Common myeloid progenitor, CD34-positive (primary cell): ENCODE measurements at regions not wholly inside any gene's neighbourhood (a gene's known extent, or its start where the extent isn't known, plus 50 kb on each side); places are given as distances from the start of the nearest gene placed in this dataset.

Source experiments
- CTCF ChIA-PET: fragments of 350-600 bp; sonication (Branson Sonifier 250); formaldehyde crosslinking; loops from one replicate; lab custom pipeline; 2021; ENCODE audit warnings: antibody characterized with exemption; lab: Charles Lee
- POLR2A ChIA-PET: fragments of 350-600 bp; sonication (Branson Sonifier 250); formaldehyde crosslinking; loops from one replicate; lab custom pipeline; 2021; ENCODE audit warnings: antibody characterized with exemption; lab: Charles Lee
- DNase-seq, 3 donors: peaks; one replicate each; pipeline versions ENCODE4 v3.0.0 to v3.0.0-alpha.2; 2013
- H3K27ac ChIP-seq, 2 experiments: 1 replicate in 1 of 2; 2 replicates in 1 of 2; pipeline ENCODE4 v1.7.0; 2013; ENCODE audit warnings: inconsistent platforms in 2 of 2, low read length in 2 of 2, mild to moderate bottlenecking in 2 of 2, low read depth in 1 of 2, moderate library complexity in 1 of 2; ENCODE audit not compliant: severe bottlenecking in 2 of 2, insufficient read depth in 1 of 2, poor library complexity in 1 of 2
- H3K27me3 ChIP-seq, 5 experiments: replicated peaks in 2 of 5; 1 replicate in 3 of 5; 2 replicates in 2 of 5; pipeline versions ENCODE4 v1.6.1 to v1.7.0; 2013; ENCODE audit warnings: low read length in 4 of 5, mild to moderate bottlenecking in 2 of 5, moderate library complexity in 2 of 5, inconsistent platforms in 1 of 5; ENCODE audit not compliant: insufficient read depth in 5 of 5, control insufficient read depth in 4 of 5
- H3K36me3 ChIP-seq, 4 experiments: 1 replicate in 2 of 4; 2 replicates in 2 of 4; pipeline versions ENCODE4 v1.6.1 to v1.7.0; 2013; ENCODE audit warnings: low read length in 3 of 4, control low read depth in 1 of 4, mild to moderate bottlenecking in 1 of 4; ENCODE audit not compliant: control insufficient read depth in 4 of 4, insufficient read depth in 4 of 4
- H3K4me1 ChIP-seq, 4 experiments: 1 replicate in 3 of 4; 2 replicates in 1 of 4; pipeline versions ENCODE4 v1.6.1 to v1.7.1; 2013; ENCODE audit warnings: low read length in 3 of 4, mild to moderate bottlenecking in 3 of 4, control low read depth in 1 of 4, inconsistent platforms in 1 of 4, moderate library complexity in 1 of 4; ENCODE audit not compliant: control insufficient read depth in 4 of 4, insufficient read depth in 4 of 4; ENCODE audit errors: control extremely low read depth in 1 of 4
- H3K4me3 ChIP-seq, 7 experiments: 1 replicate in 4 of 7; 2 replicates in 3 of 7; pipeline versions ENCODE4 v1.5.1 to v1.7.0; 2013; ENCODE audit warnings: mild to moderate bottlenecking in 7 of 7, low read length in 6 of 7, moderate library complexity in 6 of 7, inconsistent platforms in 2 of 7, low read depth in 2 of 7, control low read depth in 1 of 7; ENCODE audit not compliant: insufficient read depth in 4 of 7, control insufficient read depth in 1 of 7; ENCODE audit errors: extremely low read depth in 1 of 7
- H3K9me3 ChIP-seq, 5 experiments: 1 replicate in 4 of 5; 2 replicates in 1 of 5; pipeline versions ENCODE4 v1.6.1 to v1.7.1; 2013; ENCODE audit warnings: low read length in 4 of 5, mild to moderate bottlenecking in 2 of 5, inconsistent platforms in 1 of 5, low read depth in 1 of 5, moderate library complexity in 1 of 5; ENCODE audit not compliant: control insufficient read depth in 4 of 5, insufficient read depth in 2 of 5; ENCODE audit errors: control extremely low read depth in 1 of 5
- WGBS: methylation state at CpG from one replicate; pipeline ENCODE4 v1.1.5; 2013; ENCODE audit not compliant: insufficient coverage; 5-methylcytosine and 5-hydroxymethylcytosine counted together

- peaks cover 0 to 2% (median 0%) of the 10 kb centered on the region in 4 experiments for H3K4me1 ChIP-seq
- no peak overlapping the region for H3K27ac ChIP-seq
- H3K9me3 ChIP-seq = peaks cover 0 to 9% (median 2%) of the 10 kb centered on the region in 5 experiments
- peak; percentile 23 to 55 (median 45) for DNase-seq
- WGBS = 5% methylated on average over 13 of the region's 14 CpGs
- peaks cover 0 to 4% (median 0%) of the 10 kb centered on the region in 5 experiments for H3K27me3 ChIP-seq
- CTCF ChIA-PET = no interaction called here
- POLR2A ChIA-PET = no interaction called here
- H3K36me3 ChIP-seq = no peaks in the 10 kb centered on the region
- H3K4me3 ChIP-seq = no peak overlapping the region
Observed at GRCh38 chr9:16191691-16192402, 639.0 kb downstream of the CCDC171 start.

- WGBS = no CpG with 5 or more reads among the region's 6 CpGs
- no peaks in the 10 kb centered on the region for H3K36me3 ChIP-seq
- no peak overlapping the region for H3K27ac ChIP-seq
- DNase-seq = no peak
- POLR2A ChIA-PET = no interaction called here
- H3K4me1 ChIP-seq = peaks cover 0 to 2% (median 0%) of the 10 kb centered on the region in 4 experiments
- H3K4me3 ChIP-seq = no peak overlapping the region
- CTCF ChIA-PET = interaction anchor here (0.6 to 1.3 kb wide), 2 partner anchors 10 to 20 kb away, joined by 3 read pairs; no protein-coding TSS in a partner anchor
- H3K9me3 ChIP-seq = peaks cover 0 to 9% (median 2%) of the 10 kb centered on the region in 5 experiments
- H3K27me3 ChIP-seq = peaks cover 0 to 5% (median 0%) of the 10 kb centered on the region in 5 experiments
Observed at GRCh38 chr9:16192403-16193017, 639.7 kb downstream of the CCDC171 start.

- H3K4me3 ChIP-seq = no peak overlapping the region
- POLR2A ChIA-PET = no interaction called here
- peaks cover 0 to 9% (median 2%) of the 10 kb centered on the region in 5 experiments for H3K9me3 ChIP-seq
- DNase-seq = no peak
- peaks cover 0 to 2% (median 0%) of the 10 kb centered on the region in 4 experiments for H3K4me1 ChIP-seq
- CTCF ChIA-PET = interaction anchor here (0.6 to 1.3 kb wide), 2 partner anchors 9 to 20 kb away, joined by 3 read pairs; no protein-coding TSS in a partner anchor
- no CpG with 5 or more reads among the region's 3 CpGs for WGBS
- H3K27ac ChIP-seq = no peak overlapping the region
- no peaks in the 10 kb centered on the region for H3K36me3 ChIP-seq
- peaks cover 0 to 5% (median 0%) of the 10 kb centered on the region in 5 experiments for H3K27me3 ChIP-seq
Observed at GRCh38 chr9:16193066-16193465, 640.2 kb downstream of the CCDC171 start.

DNA sequence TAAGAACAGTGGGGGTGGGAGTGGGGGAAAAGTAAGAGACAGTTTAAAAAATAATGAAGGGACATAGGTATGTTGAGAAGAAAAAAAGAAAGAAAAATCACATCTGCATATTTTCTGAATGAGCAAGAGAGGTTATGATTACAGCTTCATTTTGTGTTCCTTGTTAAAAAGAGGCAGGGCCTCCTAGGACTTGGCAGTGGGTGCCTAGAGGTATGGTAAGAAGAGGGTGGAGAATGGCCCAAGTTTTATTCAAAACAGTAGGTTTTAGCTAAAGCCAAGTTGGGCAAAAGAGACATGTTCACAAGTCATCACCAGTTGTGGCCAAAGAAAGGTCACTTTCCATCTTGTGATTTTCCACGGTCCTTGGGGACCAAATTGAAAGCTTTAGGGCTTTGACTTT is 643.4 kb downstream of the CCDC171 start:
- CTCF ChIA-PET = no interaction called here
- H3K27ac ChIP-seq = no peak overlapping the region
- H3K9me3 ChIP-seq = no peaks in the 10 kb centered on the region
- H3K27me3 ChIP-seq = peaks cover 0 to 5% (median 0%) of the 10 kb centered on the region in 5 experiments
- whole genome bisulfite sequencing = 100% methylated on average over 1 of the region's 1 CpG
- no peak for DNase-seq
- POLR2A ChIA-PET = no interaction called here
- peaks cover 0 to 2% (median 0%) of the 10 kb centered on the region in 4 experiments for H3K4me1 ChIP-seq
- H3K4me3 ChIP-seq = no peak overlapping the region
- H3K36me3 ChIP-seq = no peaks in the 10 kb centered on the region

GRCh38 chr9:16197578-16198370 is 644.9 kb downstream of the CCDC171 start:
- DNase-seq = no peak
- Histone ChIP-seq H3K27me3 (peaks cover 0 to 5% (median 0%) of the 10 kb centered on the region in 5 experiments), H3K4me1 (no peaks in the 10 kb centered on the region), H3K27ac (no peak overlapping the region), H3K36me3 (no peaks in the 10 kb centered on the region), H3K9me3 (no peaks in the 10 kb centered on the region), H3K4me3 (no peak overlapping the region)
- 96% methylated on average over 16 of the region's 20 CpGs for WGBS
- ChIA-PET CTCF (no interaction called here), POLR2A (no interaction called here)

DNA sequence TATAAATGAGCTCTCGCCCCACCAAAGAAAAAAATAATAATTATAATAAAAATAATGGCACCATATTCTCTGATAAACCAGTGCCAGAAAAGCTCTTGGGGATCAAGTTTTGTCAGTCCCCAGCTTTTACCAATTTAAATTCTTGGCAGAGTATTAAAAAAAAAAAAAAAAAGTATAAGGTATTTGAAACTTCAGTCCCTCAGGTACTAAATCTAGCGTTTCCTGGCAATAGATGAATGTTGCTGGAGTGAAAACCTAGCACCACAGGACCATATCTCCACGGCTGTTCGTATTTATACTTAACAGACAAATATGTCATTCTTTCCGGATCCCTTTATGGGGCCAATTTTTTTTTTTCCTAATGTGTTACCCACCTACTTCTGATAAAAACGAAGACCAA is 646.2 kb downstream of the CCDC171 start:
- H3K36me3 ChIP-seq = no peaks in the 10 kb centered on the region
- no peak for DNase-seq
- H3K9me3 ChIP-seq = no peaks in the 10 kb centered on the region
- ChIA-PET POLR2A (no interaction called here), CTCF (interaction anchor here (0.6 kb wide), 1 partner anchor 68 kb away, joined by 3 read pairs; no protein-coding TSS in a partner anchor)
- H3K4me1 ChIP-seq = no peaks in the 10 kb centered on the region
- no peak overlapping the region for H3K4me3 ChIP-seq
- no peak overlapping the region for H3K27ac ChIP-seq
- peaks cover 0 to 3% (median 0%) of the 10 kb centered on the region in 5 experiments for H3K27me3 ChIP-seq
- 95% methylated on average over 5 of the region's 6 CpGs for WGBS
